ENCODE measurements at regions not wholly inside any gene's neighbourhood (a gene's known extent, or its start where the extent isn't known, plus 50 kb on each side); places are given as distances from the start of the nearest gene placed in this dataset.

GRCh38 chr10:10259013-10259412, 758.7 kb upstream of the CELF2 start:
- no peak for TF ChIP-seq POLR2A (IDR thresholded peaks at IDR 0.05)
- TF ChIP-seq, protein P1, sequence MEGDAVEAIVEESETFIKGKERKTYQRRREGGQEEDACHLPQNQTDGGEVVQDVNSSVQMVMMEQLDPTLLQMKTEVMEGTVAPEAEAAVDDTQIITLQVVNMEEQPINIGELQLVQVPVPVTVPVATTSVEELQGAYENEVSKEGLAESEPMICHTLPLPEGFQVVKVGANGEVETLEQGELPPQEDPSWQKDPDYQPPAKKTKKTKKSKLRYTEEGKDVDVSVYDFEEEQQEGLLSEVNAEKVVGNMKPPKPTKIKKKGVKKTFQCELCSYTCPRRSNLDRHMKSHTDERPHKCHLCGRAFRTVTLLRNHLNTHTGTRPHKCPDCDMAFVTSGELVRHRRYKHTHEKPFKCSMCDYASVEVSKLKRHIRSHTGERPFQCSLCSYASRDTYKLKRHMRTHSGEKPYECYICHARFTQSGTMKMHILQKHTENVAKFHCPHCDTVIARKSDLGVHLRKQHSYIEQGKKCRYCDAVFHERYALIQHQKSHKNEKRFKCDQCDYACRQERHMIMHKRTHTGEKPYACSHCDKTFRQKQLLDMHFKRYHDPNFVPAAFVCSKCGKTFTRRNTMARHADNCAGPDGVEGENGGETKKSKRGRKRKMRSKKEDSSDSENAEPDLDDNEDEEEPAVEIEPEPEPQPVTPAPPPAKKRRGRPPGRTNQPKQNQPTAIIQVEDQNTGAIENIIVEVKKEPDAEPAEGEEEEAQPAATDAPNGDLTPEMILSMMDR (IDR thresholded peaks at IDR 0.05) = no peak
